ENCODE measurements at regions not wholly inside any gene's neighbourhood (a gene's known extent, or its start where the extent isn't known, plus 50 kb on each side); places are given as distances from the start of the nearest gene placed in this dataset.

DNA sequence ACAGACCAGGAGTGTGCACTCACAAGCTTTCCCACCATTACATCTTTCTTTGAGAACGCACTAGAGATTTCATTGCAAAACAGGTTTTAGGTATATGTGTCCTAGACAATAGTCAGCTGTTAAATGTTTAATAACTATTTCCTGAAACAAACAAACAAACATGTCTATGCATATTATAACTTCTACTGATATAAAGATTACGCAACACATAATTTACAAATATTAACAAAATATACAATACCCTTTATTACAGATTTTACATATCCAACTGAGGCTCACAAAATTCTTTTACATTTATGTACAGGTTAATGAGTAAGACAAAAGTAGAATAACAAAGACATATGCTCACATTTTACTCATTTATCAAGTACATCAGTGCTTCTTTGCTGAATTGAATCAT lies 1554.0 kb upstream of the PCDH10 start:
- no peak for TF ChIP-seq EZH2 (IDR thresholded peaks at IDR 0.05; ENCODE audit: insufficient read depth, poor library complexity, severe bottlenecking)
- no peak for TF ChIP-seq EZH2phosphoT487 (IDR thresholded peaks at IDR 0.05; ENCODE audit: insufficient read depth, low read depth)

Data from GM23248 (cell line).